ENCODE measurements at regions not wholly inside any gene's neighbourhood (a gene's known extent, or its start where the extent isn't known, plus 50 kb on each side); places are given as distances from the start of the nearest gene placed in this dataset.

DNA sequence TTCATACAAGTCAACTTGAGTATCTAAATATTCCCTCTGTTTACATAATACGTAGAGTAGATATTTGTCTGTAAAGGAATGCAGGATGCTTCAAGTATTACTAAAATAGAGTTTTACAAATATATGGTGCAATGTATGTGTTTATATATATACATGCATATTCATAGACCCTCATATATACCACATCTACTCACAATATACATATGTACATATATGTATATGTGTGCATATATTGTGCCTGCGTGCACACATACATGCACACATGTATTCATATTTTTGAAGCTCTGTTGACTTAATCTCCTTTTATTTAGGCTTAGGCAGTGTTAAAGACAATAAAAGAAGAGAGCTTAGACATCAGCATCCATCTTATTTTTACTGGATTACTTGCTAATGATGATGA is 616.6 kb upstream of the GOT2 start:
- TF ChIP-seq POLR2AphosphoS5 (IDR thresholded peaks at IDR 0.05) (no peak), EZH2 (IDR thresholded peaks at IDR 0.05; ENCODE audit: borderline replicate concordance, insufficient read depth, low read length, poor library complexity, severe bottlenecking) (no peak), RAD21 (conservative IDR thresholded peaks at IDR 0.05) (no peak), TAF1 (IDR thresholded peaks at IDR 0.05; ENCODE audit: low read depth) (no peak)

Measured in neural cell (in vitro differentiated cells).